HG03354 (cell line): ENCODE measurements at regions not wholly inside any gene's neighbourhood (a gene's known extent, or its start where the extent isn't known, plus 50 kb on each side); places are given as distances from the start of the nearest gene placed in this dataset.

Experiments used
- ATAC-seq: cut with Tn5 transposase; IDR thresholded peaks from one replicate; pipeline ENCODE4 v1.9.1; 2021; ENCODE audit warnings: mild to moderate bottlenecking; ENCODE audit not compliant: unreplicated experiment, poor library complexity, severe bottlenecking

- ATAC-seq: no peak
These were observed 1598.8 kb downstream of the PCDH7 start for GRCh38 chr4:32318926-32319325.

GRCh38 chr4:32321421-32321820 is 1601.3 kb downstream of the PCDH7 start:
- ATAC-seq: no peak

- no peak for ATAC-seq
These were observed 1614.6 kb downstream of the PCDH7 start for GRCh38 chr4:32334759-32335158.

- no peak for ATAC-seq
These were observed 1617.2 kb downstream of the PCDH7 start for GRCh38 chr4:32337403-32337802.

- no peak for ATAC-seq
These were observed 1620.4 kb downstream of the PCDH7 start for GRCh38 chr4:32340591-32340990.

- ATAC-seq: no peak
These were observed 1621.2 kb downstream of the PCDH7 start for GRCh38 chr4:32341342-32341741.

- no peak for ATAC-seq
These were observed 1621.9 kb downstream of the PCDH7 start for GRCh38 chr4:32342054-32342453.

GRCh38 chr4:32349026-32349425 is 1628.9 kb downstream of the PCDH7 start:
- no peak for ATAC-seq

GRCh38 chr4:32374206-32374605 is 1654.0 kb downstream of the PCDH7 start:
- no peak for ATAC-seq

- ATAC-seq: no peak
These were observed 1673.6 kb downstream of the PCDH7 start for GRCh38 chr4:32393806-32394205.

- no peak for ATAC-seq
These were observed 1674.1 kb downstream of the PCDH7 start for GRCh38 chr4:32394255-32394654.

GRCh38 chr4:32396507-32397070 is 1676.4 kb downstream of the PCDH7 start:
- ATAC-seq: no peak

- ATAC-seq: no peak
These were observed 1680.7 kb downstream of the PCDH7 start for GRCh38 chr4:32400870-32401269.

GRCh38 chr4:32417113-32417704 is 1697.0 kb downstream of the PCDH7 start:
- ATAC-seq: no peak

GRCh38 chr4:32423267-32423666 is 1703.1 kb downstream of the PCDH7 start:
- ATAC-seq: no peak

GRCh38 chr4:32425243-32425642 is 1705.1 kb downstream of the PCDH7 start:
- ATAC-seq: no peak

- ATAC-seq: no peak
These were observed 1707.4 kb downstream of the PCDH7 start for GRCh38 chr4:32427566-32427965.

- no peak for ATAC-seq
These were observed 1709.0 kb downstream of the PCDH7 start for GRCh38 chr4:32429151-32429550.

GRCh38 chr4:32435308-32435707 is 1715.1 kb downstream of the PCDH7 start:
- ATAC-seq: no peak

- no peak for ATAC-seq
These were observed 1716.6 kb downstream of the PCDH7 start for GRCh38 chr4:32436816-32437215.

GRCh38 chr4:32440391-32440790 is 1720.2 kb downstream of the PCDH7 start:
- no peak for ATAC-seq

- no peak for ATAC-seq
These were observed 1734.3 kb downstream of the PCDH7 start for GRCh38 chr4:32454482-32454881.
